Thyroid gland (tissue), 4 donors: ENCODE measurements at regions not wholly inside any gene's neighbourhood (a gene's known extent, or its start where the extent isn't known, plus 50 kb on each side); places are given as distances from the start of the nearest gene placed in this dataset.

Experiments used
- DNase-seq, 2 donors: peaks; one replicate each; pipeline ENCODE4 v3.0.0-alpha.2; 2019
- H3K27ac ChIP-seq, 3 donors: fragments of 200-600 bp; sonication (generic); 1 replicate in 2 of 3; 2 replicates in 1 of 3; pipeline ENCODE4 v1.5.1; 2016 to 2019; ENCODE audit warnings: mild to moderate bottlenecking in 1 of 3, moderate library complexity in 1 of 3
- H3K27me3 ChIP-seq: fragments of 200-600 bp; sonication (generic); one replicate; pipeline ENCODE4 v1.5.1; 2019
- H3K36me3 ChIP-seq, 2 donors: fragments of 200-600 bp; sonication (generic); one replicate each; pipeline ENCODE4 v1.5.1; 2016 to 2019
- H3K4me1 ChIP-seq, 2 donors: fragments of 200-600 bp; sonication (generic); one replicate each; pipeline ENCODE4 v1.5.1; 2017 to 2019
- H3K4me3 ChIP-seq, 3 donors: fragments of 200-600 bp; sonication (generic); replicated peaks in 1 of 3; 1 replicate in 2 of 3; 2 replicates in 1 of 3; pipeline ENCODE4 v1.5.1; 2016; ENCODE audit warnings: mild to moderate bottlenecking in 1 of 3
- H3K9me3 ChIP-seq: fragments of 200-600 bp; sonication (generic); one replicate; pipeline ENCODE4 v1.5.1; 2017
- POLR2A ChIP-seq, 2 donors: fragments of 450-650 bp; IDR thresholded peaks; one replicate each; pipeline ENCODE4 v1.6.1; 2017; ENCODE audit warnings: antibody characterized with exemption in 2 of 2, mild to moderate bottlenecking in 2 of 2, moderate library complexity in 1 of 2
- WGBS, 2 donors: methylation state at CpG; one replicate each; pipeline ENCODE4 v1.1.5; 2017; 5-methylcytosine and 5-hydroxymethylcytosine counted together
- intact Hi-C: fragments of 100-400 bp; cut with DNase I; formaldehyde crosslinking; loops from one replicate; pipeline ENCODE4 v1.15.1; 2023
- TF ChIP-seq, protein P1 (sequence below), 6 experiments: fragments of 200-600 bp in 3 of 6; fragments of 450-650 bp in 3 of 6; sonication (generic) in 3 of 6; IDR thresholded peaks; one replicate each; pipeline ENCODE4 v1.5.1; 2016 to 2019; ENCODE audit warnings: antibody characterized with exemption in 6 of 6, mild to moderate bottlenecking in 2 of 6, inconsistent platforms in 1 of 6, moderate library complexity in 1 of 6

DNA sequence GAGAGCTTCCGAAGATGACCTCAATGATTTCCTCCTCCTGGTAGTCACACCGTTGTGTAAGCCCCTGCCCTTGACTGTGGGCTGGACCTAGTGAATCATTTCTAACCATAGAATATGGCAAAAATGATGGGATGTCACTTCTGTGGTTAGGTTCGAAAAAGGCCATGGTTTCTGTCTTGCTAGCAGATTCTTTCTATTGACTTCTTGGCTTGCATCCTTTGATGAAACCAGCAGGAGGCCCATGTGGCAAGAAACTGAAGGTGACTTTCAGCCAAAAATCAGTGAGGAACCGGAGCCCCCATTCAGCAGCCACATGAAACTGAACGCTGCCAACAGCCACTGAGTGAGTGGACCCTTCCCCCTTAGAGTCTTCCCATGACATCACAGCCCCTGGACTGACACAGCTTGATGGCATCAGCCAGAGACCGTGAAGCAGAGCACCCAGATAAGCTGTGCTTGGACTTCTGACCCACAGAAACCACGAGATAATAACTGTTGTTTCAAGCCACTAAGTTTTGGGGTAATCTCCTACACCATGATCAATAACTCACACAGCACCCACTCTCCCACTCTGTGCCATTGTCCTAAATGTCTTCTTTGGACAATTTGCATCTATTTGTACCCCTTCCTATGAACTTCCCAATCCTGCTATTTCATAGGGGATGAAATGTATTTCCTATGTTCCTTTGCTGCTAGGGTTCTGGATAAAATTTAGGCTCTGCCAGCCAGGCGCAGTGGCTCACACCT lies 148.0 kb upstream of the STX18 start:
- intact Hi-C loops, result no loop called here
- H3K36me3 ChIP-seq, result no peaks in the 10 kb centered on the region
- no peak overlapping the region for H3K27ac ChIP-seq
- TF ChIP-seq, protein P1, sequence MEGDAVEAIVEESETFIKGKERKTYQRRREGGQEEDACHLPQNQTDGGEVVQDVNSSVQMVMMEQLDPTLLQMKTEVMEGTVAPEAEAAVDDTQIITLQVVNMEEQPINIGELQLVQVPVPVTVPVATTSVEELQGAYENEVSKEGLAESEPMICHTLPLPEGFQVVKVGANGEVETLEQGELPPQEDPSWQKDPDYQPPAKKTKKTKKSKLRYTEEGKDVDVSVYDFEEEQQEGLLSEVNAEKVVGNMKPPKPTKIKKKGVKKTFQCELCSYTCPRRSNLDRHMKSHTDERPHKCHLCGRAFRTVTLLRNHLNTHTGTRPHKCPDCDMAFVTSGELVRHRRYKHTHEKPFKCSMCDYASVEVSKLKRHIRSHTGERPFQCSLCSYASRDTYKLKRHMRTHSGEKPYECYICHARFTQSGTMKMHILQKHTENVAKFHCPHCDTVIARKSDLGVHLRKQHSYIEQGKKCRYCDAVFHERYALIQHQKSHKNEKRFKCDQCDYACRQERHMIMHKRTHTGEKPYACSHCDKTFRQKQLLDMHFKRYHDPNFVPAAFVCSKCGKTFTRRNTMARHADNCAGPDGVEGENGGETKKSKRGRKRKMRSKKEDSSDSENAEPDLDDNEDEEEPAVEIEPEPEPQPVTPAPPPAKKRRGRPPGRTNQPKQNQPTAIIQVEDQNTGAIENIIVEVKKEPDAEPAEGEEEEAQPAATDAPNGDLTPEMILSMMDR (IDR thresholded peaks at IDR 0.05), result no peak
- no peaks in the 10 kb centered on the region for H3K9me3 ChIP-seq
- H3K4me1 ChIP-seq, result peaks cover 9 to 15% of the 10 kb centered on the region in 2 donors
- H3K4me3 ChIP-seq, result no peak overlapping the region
- H3K27me3 ChIP-seq, result no peaks in the 10 kb centered on the region
- 94 to 96% methylated on average over 8 of the region's 8 CpGs for WGBS, 2 donors
- DNase-seq, result no peak

DNA sequence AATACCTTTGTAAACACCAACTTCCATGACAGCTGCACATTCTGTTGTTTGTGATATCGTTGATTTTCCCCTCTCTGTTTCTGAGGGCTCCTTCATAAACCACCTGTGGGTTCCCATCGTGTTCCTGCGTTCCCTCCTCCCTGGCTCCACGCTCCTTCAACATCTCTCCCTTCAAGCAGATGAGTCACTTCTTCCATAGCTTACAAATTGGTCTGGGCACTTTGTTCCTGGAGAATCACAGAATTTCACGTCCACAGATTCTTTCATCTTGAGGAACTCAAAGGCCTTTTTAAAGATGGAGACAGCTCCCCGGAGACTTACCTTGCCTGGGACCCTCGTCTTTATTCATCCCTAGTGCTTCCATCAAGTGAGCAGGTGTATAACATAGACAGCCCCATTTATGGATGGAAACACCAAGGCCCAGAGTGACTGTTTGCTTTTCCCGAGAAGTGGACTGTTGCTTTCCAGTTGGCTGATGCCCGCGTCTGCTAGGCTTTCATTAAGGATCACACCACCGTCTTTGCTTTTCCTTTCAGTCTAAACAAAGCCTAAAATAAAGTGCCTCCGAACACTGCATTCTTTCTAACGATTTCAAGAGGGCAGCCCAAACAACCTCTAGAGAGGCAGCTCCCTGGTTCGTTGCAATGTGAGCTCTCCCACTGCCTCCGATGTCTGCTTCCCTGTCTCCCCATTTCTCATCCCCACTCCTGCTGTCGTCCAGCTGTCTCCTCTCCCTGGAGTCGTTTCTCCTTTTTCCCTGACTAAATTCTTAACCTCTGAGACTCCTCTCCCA lies 146.3 kb upstream of the STX18 start:
- Histone ChIP-seq H3K27ac (no peak overlapping the region), H3K4me3 (no peak overlapping the region), H3K9me3 (no peaks in the 10 kb centered on the region), H3K27me3 (no peaks in the 10 kb centered on the region), H3K4me1 (no peaks in the 10 kb centered on the region), H3K36me3 (no peaks in the 10 kb centered on the region)
- DNase-seq, result no peak
- intact Hi-C loops, result no loop called here
- WGBS, 2 donors, result 51 to 57% methylated on average over 17 of the region's 17 CpGs
- TF ChIP-seq, protein P1 (IDR thresholded peaks at IDR 0.05), result no peak
- TF ChIP-seq POLR2A (IDR thresholded peaks at IDR 0.05), result no peak

DNA sequence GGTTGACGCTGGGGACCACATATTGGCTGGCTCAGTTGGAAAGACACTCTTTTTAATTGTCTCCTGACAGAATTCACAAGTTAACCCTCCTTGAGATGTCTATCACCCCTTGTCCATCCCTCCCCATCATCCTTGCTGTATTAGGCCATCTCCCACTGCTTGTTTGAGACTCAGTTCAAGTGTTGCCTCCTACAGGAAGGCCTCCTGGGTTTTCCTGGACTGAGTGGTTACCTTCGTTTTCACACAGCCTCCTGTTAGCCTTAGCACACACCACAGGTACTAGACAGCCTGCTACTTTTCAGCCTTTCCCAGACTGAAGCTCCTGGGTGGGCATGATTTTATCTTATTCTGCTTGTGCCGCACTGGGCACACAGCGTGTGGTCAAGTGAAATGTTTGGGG lies 145.3 kb upstream of the STX18 start:
- Histone ChIP-seq H3K27me3 (no peaks in the 10 kb centered on the region), H3K4me1 (no peaks in the 10 kb centered on the region)
- intact Hi-C loops, result no loop called here

DNA sequence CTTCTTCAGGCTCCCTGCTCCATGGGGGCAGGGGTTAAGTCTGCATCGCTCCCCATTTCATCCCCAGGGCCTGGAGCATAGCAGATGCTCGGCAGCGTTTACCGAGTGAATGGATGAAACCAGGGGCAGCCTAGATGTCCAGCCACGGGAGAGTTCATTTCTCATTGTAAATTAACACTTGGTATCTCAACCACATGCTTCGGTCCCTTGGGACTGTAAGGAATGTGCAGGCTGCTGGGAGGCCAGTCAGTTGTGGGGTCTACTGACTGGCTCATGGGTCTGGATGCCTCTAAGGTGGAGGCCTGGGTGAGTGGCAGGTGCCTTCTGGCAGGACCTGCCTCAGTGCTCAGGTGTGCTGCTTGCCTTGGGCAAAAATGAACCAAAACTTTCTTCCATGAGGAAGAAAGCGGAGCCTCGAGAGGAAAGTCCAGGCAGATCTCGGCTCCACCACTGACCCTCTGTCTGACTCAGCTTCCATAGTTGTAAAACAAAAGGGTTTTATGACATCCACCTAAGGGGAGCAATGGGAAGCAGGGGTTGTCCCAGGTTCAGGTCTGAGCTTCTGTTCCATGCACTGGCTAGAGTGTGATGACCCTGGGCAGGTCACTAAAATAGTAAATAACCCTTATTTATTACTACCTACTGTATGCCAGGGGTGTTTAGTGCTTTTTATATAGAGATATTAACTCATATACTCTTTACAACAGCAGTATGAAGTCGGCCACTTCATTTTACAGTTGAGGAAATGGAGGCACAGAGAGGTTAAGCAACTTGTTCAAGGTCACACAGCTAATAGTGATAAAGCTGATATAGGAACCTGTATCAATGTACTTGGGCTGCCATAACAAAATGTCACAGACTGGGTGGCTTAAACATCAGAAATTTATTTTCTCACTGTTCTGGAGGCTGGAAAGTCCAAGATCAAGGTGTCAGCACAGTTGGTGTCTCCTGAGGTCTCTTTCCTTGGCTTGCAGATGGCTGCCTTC lies 144.3 kb upstream of the STX18 start:
- Histone ChIP-seq H3K27me3 (no peaks in the 10 kb centered on the region), H3K36me3 (no peaks in the 10 kb centered on the region), H3K4me3 (no peak overlapping the region), H3K9me3 (no peaks in the 10 kb centered on the region), H3K4me1 (no peaks in the 10 kb centered on the region), H3K27ac (no peak overlapping the region)
- TF ChIP-seq, protein P1 (IDR thresholded peaks at IDR 0.05), result no peak
- TF ChIP-seq POLR2A (IDR thresholded peaks at IDR 0.05), result no peak
- intact Hi-C loops, result no loop called here
- 85 to 86% methylated on average over 10 of the region's 10 CpGs for WGBS, 2 donors
- DNase-seq, result no peak

More for the DNA sequence above, 145.3 kb upstream of the STX18 start:
- WGBS, 2 donors, result 94 to 97% methylated on average over 4 of the region's 4 CpGs
- H3K9me3 ChIP-seq, result no peaks in the 10 kb centered on the region
- H3K27ac ChIP-seq, result no peak overlapping the region
- TF ChIP-seq POLR2A (IDR thresholded peaks at IDR 0.05), result no peak
- TF ChIP-seq, protein P1 (IDR thresholded peaks at IDR 0.05), result no peak
- H3K4me3 ChIP-seq, result no peak overlapping the region
- no peaks in the 10 kb centered on the region for H3K36me3 ChIP-seq
- DNase-seq, result no peak
